ENCODE measurements at regions not wholly inside any gene's neighbourhood (a gene's known extent, or its start where the extent isn't known, plus 50 kb on each side); places are given as distances from the start of the nearest gene placed in this dataset.

- Histone ChIP-seq H3K27ac (no peak overlapping the region), H3K27me3 (no peaks in the 10 kb centered on the region), H3K4me3 (no peak overlapping the region), H3K9me3 (no peaks in the 10 kb centered on the region), H3K36me3 (no peaks in the 10 kb centered on the region), H3K4me1 (peaks cover 0 to 4% (median 0%) of the 10 kb centered on the region in 4 donors)
- 66 to 78% methylated on average over 2 of the region's 2 CpGs for WGBS, 2 donors
- ATAC-seq (ENCODE audit: low FRiP score in 2 of 2) (no peak), DNase-seq (no peak)
- TF ChIP-seq POLR2A (IDR thresholded peaks at IDR 0.05) (no peak), POLR2AphosphoS5 (IDR thresholded peaks at IDR 0.05) (no peak), CTCF (IDR thresholded peaks at IDR 0.05) (no peak), EP300 (IDR thresholded peaks at IDR 0.05) (no peak)
These were observed 374.7 kb downstream of the ZSWIM6 start for GRCh38 chr5:61706751-61707150.

- no peak overlapping the region for H3K27ac ChIP-seq
- 87 to 100% methylated on average over 1 of the region's 1 CpG for WGBS, 2 donors
- no peaks in the 10 kb centered on the region for H3K27me3 ChIP-seq
- no peaks in the 10 kb centered on the region for H3K36me3 ChIP-seq
- DNase-seq (no peak), ATAC-seq (ENCODE audit: low FRiP score in 2 of 2) (no peak)
- H3K9me3 ChIP-seq: peaks cover 0 to 5% (median 0%) of the 10 kb centered on the region in 4 donors
- TF ChIP-seq POLR2A (IDR thresholded peaks at IDR 0.05): no peak
- no peak for TF ChIP-seq EP300 (IDR thresholded peaks at IDR 0.05)
- no peak for TF ChIP-seq POLR2AphosphoS5 (IDR thresholded peaks at IDR 0.05)
- no peak for TF ChIP-seq CTCF (IDR thresholded peaks at IDR 0.05)
- H3K4me1 ChIP-seq: no peaks in the 10 kb centered on the region
- no peak overlapping the region for H3K4me3 ChIP-seq
These were observed 387.1 kb downstream of the ZSWIM6 start for GRCh38 chr5:61719124-61719523.

GRCh38 chr5:61720829-61721228, 388.8 kb downstream of the ZSWIM6 start:
- no peak for TF ChIP-seq CTCF (IDR thresholded peaks at IDR 0.05)
- TF ChIP-seq POLR2A (IDR thresholded peaks at IDR 0.05): no peak
- TF ChIP-seq EP300 (IDR thresholded peaks at IDR 0.05): no peak
- no peak for TF ChIP-seq POLR2AphosphoS5 (IDR thresholded peaks at IDR 0.05)
- DNase-seq: no peak
- WGBS, 2 donors: 68 to 84% methylated on average over 1 of the region's 1 CpG
- Histone ChIP-seq H3K27me3 (no peaks in the 10 kb centered on the region), H3K4me1 (no peaks in the 10 kb centered on the region), H3K27ac (no peak overlapping the region), H3K9me3 (peaks cover 0 to 5% (median 0%) of the 10 kb centered on the region in 4 donors), H3K4me3 (no peak overlapping the region), H3K36me3 (no peaks in the 10 kb centered on the region)
- ATAC-seq (ENCODE audit: low FRiP score in 2 of 2): no peak

GRCh38 chr5:61724102-61724501, 392.0 kb downstream of the ZSWIM6 start:
- TF ChIP-seq POLR2AphosphoS5 (IDR thresholded peaks at IDR 0.05): no peak
- Histone ChIP-seq H3K4me1 (no peaks in the 10 kb centered on the region), H3K27me3 (no peaks in the 10 kb centered on the region), H3K4me3 (no peak overlapping the region), H3K36me3 (no peaks in the 10 kb centered on the region), H3K9me3 (peaks cover 0 to 5% (median 0%) of the 10 kb centered on the region in 4 donors), H3K27ac (no peak overlapping the region)
- DNase-seq (no peak), ATAC-seq (ENCODE audit: low FRiP score in 2 of 2) (no peak)
- WGBS, 2 donors: 81 to 95% methylated on average over 2 of the region's 2 CpGs

GRCh38 chr5:61728287-61728686, 396.2 kb downstream of the ZSWIM6 start:
- H3K27me3 ChIP-seq: no peaks in the 10 kb centered on the region
- TF ChIP-seq CTCF (IDR thresholded peaks at IDR 0.05) (no peak), EP300 (IDR thresholded peaks at IDR 0.05) (no peak), POLR2AphosphoS5 (IDR thresholded peaks at IDR 0.05) (no peak), POLR2A (IDR thresholded peaks at IDR 0.05) (no peak)
- no peaks in the 10 kb centered on the region for H3K4me1 ChIP-seq
- no peaks in the 10 kb centered on the region for H3K36me3 ChIP-seq
- no peak overlapping the region for H3K27ac ChIP-seq
- ATAC-seq (ENCODE audit: low FRiP score in 2 of 2) (no peak), DNase-seq (no peak)
- 71 to 78% methylated on average over 1 of the region's 1 CpG for WGBS, 2 donors
- H3K9me3 ChIP-seq: no peaks in the 10 kb centered on the region
- no peak overlapping the region for H3K4me3 ChIP-seq
